Ramos (cell line): ENCODE measurements at regions not wholly inside any gene's neighbourhood (a gene's known extent, or its start where the extent isn't known, plus 50 kb on each side); places are given as distances from the start of the nearest gene placed in this dataset.

ENCODE experiments used
- in situ Hi-C: fragments of 300-500 bp; cut with MboI; formaldehyde crosslinking; loops from one replicate; pipeline ENCODE4 v1.14.3; 2022; ENCODE audit warnings: low sequenced_read_pairs; ENCODE audit not compliant: unreplicated experiment

GRCh38 chr4:162282684-162283083 is 118.9 kb upstream of the FSTL5 start:
- in situ Hi-C loops: no loop called here

- in situ Hi-C loops: no loop called here
These were observed 110.6 kb upstream of the FSTL5 start for GRCh38 chr4:162274354-162274753.

GRCh38 chr4:162272215-162272614 is 108.4 kb upstream of the FSTL5 start:
- in situ Hi-C loops: no loop called here

DNA sequence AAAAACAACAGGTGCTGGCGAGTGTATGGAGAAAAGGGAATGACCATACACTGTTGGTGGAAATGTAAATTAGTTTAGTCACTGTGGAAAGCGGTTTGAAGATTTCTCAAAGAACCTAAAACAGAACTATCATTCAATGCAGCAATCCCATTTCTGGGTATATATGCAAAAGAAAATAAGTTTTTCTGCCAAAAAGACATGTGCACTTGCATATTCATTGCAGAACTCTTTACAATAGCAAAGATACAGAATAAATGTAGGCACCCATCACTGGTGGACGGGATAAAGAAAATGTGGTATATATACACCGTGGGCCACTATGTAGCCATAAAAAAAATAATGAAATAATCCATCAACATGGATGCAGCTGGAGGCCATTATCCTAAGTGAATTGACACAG is 105.1 kb upstream of the FSTL5 start:
- in situ Hi-C loops: no loop called here

DNA sequence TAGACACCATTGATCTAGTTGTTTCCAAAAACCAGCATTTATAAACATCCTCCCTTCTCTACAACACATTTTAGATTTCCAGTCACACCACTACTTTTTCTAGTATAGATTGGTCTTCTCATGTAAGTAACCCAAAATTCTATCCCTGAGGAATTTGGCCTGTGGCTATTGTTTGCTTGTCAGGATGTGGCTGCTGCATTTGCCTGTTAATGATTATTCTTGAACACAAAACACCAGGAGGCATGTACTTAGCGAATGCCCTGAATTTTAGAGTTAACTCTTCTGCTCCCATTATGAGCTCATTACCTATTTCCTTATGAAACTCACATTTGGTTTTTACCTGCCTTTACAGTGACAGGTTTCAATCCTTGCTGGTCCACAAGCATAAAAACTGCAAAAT is 102.0 kb upstream of the FSTL5 start:
- in situ Hi-C loops: no loop called here

GRCh38 chr4:162245051-162245450 is 81.3 kb upstream of the FSTL5 start:
- in situ Hi-C loops: no loop called here

DNA sequence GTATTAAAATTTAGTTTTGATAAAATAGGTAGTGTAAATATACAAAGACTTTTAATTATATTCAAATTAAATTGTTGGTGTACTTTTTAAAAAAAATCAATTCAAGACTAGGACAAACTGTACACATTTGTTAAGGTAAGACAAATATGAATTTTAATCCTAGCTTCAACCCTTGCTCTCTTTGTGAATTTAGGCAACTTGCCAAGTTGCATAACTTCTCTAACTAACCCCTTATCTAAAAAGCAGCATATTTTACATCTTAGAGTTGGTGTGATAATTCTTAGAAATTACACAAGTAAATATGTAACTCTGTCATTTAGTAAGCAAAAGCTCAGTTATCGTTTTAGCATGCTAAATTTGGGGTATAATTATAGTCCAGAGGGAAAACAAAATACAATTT is 78.1 kb upstream of the FSTL5 start:
- in situ Hi-C loops: no loop called here

DNA sequence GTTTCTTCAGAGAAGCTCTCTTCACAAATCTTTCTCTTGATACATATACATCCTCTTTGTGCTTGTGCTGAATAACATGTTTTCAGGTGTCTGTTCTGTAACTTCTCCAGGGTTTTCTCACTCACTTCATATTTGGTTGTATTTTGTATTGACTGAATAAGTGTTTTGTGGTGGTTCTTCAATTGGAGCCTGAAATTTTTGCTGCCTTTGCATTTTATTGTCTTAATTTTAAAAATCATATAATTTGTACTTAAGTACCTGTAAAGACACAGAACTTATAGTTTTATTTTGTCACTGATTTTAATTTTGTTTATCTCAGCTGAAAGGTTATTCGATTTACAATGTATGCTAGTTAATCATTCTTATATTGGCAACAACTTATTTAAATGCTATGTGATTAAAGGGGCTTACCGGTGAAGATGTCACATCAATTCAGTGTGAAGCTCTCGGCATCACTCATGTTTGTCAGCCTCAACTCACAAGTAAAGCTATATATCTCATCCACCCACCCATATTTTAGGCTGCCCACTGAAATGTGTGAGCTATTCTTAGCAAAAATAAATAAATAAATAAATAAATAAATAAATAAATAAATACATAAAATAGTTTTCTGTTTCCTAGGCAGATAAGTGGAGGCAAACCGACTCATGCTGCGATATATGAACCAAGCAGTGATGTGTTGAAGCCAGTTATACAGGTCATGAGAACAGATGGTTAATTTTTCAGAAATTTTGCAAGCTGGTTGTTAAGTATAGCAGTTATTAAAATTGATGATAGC is 76.4 kb upstream of the FSTL5 start:
- in situ Hi-C loops: no loop called here

GRCh38 chr4:162237676-162238075 is 73.9 kb upstream of the FSTL5 start:
- in situ Hi-C loops: no loop called here

GRCh38 chr4:162234595-162234994 is 70.8 kb upstream of the FSTL5 start:
- in situ Hi-C loops: no loop called here

DNA sequence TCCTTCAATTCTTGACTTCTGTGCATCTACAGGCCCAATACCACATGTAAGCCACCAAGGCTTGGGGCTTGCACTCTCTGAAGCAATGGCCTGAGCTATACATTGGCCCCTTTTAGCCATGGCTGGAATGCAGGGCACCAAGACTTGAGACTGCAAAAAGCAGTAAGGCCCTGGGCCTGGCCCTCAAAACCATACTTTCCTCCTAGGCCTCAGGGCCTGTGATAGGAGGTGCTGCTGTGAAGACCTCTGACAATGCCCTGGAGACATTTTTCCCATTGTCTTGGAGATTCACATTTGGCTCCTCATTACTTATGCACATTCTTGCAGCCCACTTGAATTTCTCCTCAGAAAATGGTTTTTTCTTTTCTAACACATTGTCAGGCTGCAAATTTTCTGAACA is 68.5 kb upstream of the FSTL5 start:
- in situ Hi-C loops: no loop called here

- in situ Hi-C loops: no loop called here
These were observed 65.9 kb upstream of the FSTL5 start for GRCh38 chr4:162229670-162230069.

DNA sequence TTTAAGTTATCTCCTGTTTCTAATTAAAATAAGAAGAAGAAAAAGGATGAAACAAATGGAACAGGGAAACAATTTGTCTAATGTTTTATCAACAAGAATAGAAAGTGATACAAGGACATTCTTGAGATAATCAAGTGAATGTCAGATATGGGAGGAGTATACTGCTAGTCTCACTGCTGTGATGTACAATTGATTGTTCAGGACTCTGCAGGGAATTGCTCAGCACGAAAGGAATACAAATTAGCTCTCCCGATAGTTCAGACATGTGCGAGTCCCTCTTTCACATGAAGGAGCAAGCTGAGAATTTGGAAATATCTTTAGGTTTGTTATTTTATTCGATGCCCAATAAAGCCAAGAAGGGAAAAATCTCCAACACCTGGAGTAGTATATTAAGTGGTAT is 57.3 kb upstream of the FSTL5 start:
- in situ Hi-C loops: no loop called here
